NCI-H2196 (cell line): ENCODE measurements at regions not wholly inside any gene's neighbourhood (a gene's known extent, or its start where the extent isn't known, plus 50 kb on each side); places are given as distances from the start of the nearest gene placed in this dataset.

Experiments
- DNase-seq: peaks from one replicate; lab custom pipeline; 2025; ENCODE audit not compliant: unreplicated experiment; lab: John Stamatoyannopoulos, UW

GRCh38 chr13:109602356-109602755 lies 184.0 kb downstream of the IRS2 start:
- DNase-seq = no peak

DNA sequence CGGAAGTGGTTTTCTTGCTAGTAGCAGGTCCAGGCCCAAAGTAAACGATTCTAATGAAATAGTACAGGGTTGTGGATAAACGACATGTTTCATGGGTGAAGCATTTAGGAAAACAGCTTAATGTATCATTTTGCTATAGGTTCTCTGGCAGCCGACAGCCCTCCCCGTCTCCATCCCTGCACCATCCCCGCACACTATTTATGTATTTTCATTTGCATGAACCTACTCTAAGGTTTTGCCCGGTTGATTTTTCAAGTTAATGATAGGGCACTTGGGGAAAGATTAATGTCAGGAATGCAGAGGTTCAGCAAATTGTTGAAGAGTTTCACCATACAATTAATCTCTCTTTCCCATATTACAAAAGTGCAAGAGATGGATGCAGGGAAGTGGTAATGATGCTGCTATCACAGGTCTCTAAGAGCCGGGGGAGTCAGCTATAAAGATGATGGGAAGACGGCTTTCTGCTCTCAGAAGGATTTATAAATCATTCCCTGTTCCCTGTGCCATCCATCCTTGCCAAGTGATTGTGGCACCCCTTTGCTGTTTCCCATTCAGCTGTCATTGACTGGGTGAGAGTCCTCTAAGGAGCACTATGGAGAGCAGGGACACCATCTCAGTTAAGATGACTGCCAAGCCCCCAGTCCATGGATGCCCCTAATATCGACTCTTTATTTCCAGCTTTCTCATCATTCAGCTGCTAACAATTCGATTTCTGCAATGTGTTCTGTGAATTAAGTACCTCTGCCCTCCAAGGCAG lies 186.3 kb downstream of the IRS2 start:
- no peak for DNase-seq

- no peak for DNase-seq
These were observed 190.9 kb downstream of the IRS2 start for GRCh38 chr13:109595471-109595870.

- DNase-seq = no peak
These were observed 193.2 kb downstream of the IRS2 start for GRCh38 chr13:109593230-109593629.

GRCh38 chr13:109592770-109593169 lies 193.6 kb downstream of the IRS2 start:
- no peak for DNase-seq

DNA sequence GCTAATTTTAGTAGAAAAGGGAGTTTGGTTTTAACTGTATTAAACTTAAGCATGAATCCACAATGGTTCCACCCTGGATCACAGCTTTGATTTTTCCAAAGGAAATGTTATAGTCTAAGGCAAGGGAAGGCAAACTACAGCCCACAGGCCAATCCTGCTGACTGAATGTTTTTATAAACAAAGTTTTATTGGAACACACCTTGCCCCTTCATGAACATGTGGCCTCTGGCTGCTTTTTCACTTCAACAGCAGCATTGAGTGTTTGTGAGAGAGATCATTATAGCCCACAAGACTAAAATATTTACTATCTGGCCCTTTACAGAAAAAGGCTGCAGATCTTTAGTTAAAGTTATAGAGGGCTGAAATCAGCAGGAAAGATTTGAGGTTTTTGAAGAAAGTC lies 198.7 kb downstream of the IRS2 start:
- no peak for DNase-seq

DNA sequence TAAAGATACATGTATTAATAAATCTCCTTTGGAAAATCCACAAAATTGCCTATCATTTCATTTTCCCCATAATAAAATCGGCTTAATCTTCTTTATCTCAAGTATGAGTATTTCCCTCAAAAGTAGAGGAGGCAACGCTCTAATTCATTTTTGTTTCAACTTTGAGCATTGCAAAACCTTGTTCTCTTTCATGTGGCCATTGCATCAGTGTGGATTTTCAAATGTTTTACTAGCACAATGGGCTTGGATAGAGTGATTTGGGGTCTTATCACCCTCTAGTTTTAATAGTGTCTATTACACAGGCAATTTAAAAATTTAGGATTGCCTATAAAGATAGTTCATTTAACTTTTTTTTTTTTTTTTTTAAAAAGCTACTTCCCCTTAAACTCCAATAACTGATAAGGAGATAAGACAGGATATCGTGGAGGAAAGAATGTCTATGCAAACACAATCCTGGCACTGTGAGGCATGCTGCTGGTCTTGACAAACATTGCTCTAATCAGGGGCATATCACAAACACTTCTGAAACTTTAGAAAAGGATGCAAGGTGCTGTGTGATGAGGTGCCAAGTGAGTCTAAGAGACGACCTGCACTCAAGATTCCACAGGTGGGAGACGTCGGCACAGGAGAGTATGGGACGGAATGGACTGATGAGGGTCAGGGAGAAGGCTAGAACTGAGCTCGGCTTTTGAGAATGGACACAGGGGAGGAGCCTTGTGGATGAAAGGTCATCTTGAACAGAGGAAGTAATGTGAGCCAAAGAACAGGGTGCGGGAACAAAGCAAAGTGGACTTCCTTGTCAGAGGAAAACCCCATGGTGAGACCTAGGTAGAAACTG lies 199.7 kb downstream of the IRS2 start:
- no peak for DNase-seq

GRCh38 chr13:109584844-109585361 lies 201.5 kb downstream of the IRS2 start:
- DNase-seq = no peak

- DNase-seq = no peak
These were observed 209.1 kb downstream of the IRS2 start for GRCh38 chr13:109577191-109577700.

GRCh38 chr13:109576331-109576813 lies 210.0 kb downstream of the IRS2 start:
- no peak for DNase-seq

- DNase-seq = no peak
These were observed 210.6 kb downstream of the IRS2 start for GRCh38 chr13:109575821-109576220.

- DNase-seq = no peak
These were observed 214.0 kb downstream of the IRS2 start for GRCh38 chr13:109572389-109572788.

GRCh38 chr13:109569958-109570711 lies 216.2 kb downstream of the IRS2 start:
- no peak for DNase-seq

- DNase-seq = no peak
These were observed 218.0 kb downstream of the IRS2 start for GRCh38 chr13:109568339-109568818.

DNA sequence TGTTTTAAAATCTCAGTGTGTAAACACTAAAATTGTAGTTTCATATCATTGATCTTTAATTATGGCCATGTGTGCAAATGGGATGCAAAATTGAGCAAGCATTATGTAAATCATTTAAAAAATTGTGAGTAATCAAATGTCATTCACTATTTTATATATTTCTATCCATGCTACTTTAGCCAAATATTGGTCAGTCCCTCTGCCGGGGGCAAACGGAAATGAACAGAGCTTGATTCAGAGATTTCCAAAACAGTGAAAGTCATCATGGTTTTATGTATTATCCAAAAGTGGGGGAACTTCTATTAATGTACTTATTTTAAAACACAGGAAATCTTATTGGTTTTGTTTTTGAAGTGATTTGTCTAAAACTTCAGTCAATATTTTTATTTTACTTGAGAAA lies 219.1 kb downstream of the IRS2 start:
- no peak for DNase-seq

- no peak for DNase-seq
These were observed 220.5 kb downstream of the IRS2 start for GRCh38 chr13:109565877-109566276.

- no peak for DNase-seq
These were observed 238.0 kb downstream of the IRS2 start for GRCh38 chr13:109548374-109548773.

DNA sequence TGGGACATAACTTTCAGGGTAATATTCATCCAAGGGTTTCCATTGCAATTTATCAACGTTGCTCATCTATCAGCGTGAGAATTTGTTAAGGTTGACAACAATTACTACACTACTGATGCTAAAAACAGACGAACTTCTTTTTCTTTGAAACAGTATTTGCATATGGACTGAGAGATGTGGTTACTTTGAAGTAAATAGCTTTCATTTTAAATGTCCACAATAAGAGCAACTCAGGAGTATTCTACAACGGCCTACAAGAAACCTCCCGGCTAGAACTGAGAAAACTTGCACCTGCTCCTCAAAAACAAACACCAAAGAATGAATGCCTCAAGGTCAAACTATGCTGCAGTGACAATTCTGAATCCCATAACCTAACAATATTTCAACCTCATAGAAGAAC lies 238.4 kb downstream of the IRS2 start:
- DNase-seq = no peak

- no peak for DNase-seq
These were observed 240.5 kb downstream of the IRS2 start for GRCh38 chr13:109545931-109546330.

DNA sequence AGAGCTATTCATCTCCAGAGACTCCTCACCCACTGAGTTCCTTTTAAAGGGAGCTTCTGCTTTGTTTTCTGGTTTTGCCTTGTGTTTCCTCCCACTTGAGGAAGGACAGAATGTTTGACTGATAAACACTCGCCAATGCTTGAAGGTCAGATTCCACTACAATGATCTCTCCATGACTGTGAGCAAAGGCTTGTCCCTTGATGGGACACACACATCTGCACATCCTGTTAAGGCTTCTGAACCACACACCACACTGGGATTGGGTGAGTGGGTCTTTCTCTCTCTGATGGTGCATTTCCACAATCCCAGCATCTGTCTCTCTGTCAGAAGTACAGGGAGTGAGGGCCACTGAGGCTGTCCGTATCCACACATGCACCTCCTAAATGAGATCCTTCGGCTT lies 245.3 kb downstream of the IRS2 start:
- no peak for DNase-seq

GRCh38 chr13:109537584-109537983 lies 248.8 kb downstream of the IRS2 start:
- DNase-seq = no peak
